Left lung (tissue), 4 donors: ENCODE measurements at regions not wholly inside any gene's neighbourhood (a gene's known extent, or its start where the extent isn't known, plus 50 kb on each side); places are given as distances from the start of the nearest gene placed in this dataset.

ENCODE experiments used
- ATAC-seq: fragments of 200-7000 bp; cut with Tn5 transposase; one replicate; pipeline ENCODE4 v1.9.1; 2020; ENCODE audit warnings: moderate library complexity
- DNase-seq, 4 donors: peaks; one replicate each; pipeline ENCODE4 v3.0.0-alpha.2; 2013 to 2020
- H3K27ac ChIP-seq, 2 donors: fragments of 200-600 bp; sonication (generic) in 1 of 2; one replicate each; pipeline versions ENCODE4 v1.5.0 to v1.8.0; 2020 to 2021
- H3K27me3 ChIP-seq, 2 donors: fragments of 200-600 bp; sonication (generic) in 1 of 2; one replicate each; pipeline versions ENCODE4 v1.5.0 to v1.8.0; 2020 to 2021
- H3K36me3 ChIP-seq, 2 donors: fragments of 200-600 bp; sonication (generic) in 1 of 2; one replicate each; pipeline versions ENCODE4 v1.5.0 to v1.8.0; 2020 to 2021
- H3K4me1 ChIP-seq, 2 donors: fragments of 200-600 bp; one replicate each; pipeline ENCODE4 v1.8.0; 2021
- H3K4me3 ChIP-seq, 2 donors: fragments of 200-600 bp; sonication (generic) in 1 of 2; one replicate each; pipeline versions ENCODE4 v1.5.0 to v1.8.0; 2020 to 2021; ENCODE audit warnings: mild to moderate bottlenecking in 1 of 2
- H3K9me3 ChIP-seq, 2 donors: fragments of 200-600 bp; sonication (generic) in 1 of 2; one replicate each; pipeline versions ENCODE4 v1.5.0 to v1.8.0; 2020 to 2021
- intact Hi-C, 2 donors: fragments of 100-400 bp; cut with DNase I; formaldehyde crosslinking; loops; one replicate each; pipeline versions ENCODE4 v1.11.2 to v1.14.2; 2022
- TF ChIP-seq, protein P1 (sequence below), 2 donors: fragments of 200-600 bp; sonication (generic) in 1 of 2; IDR thresholded peaks; one replicate each; pipeline versions ENCODE4 v1.5.0 to v1.8.0; 2021; ENCODE audit warnings: antibody characterized with exemption in 2 of 2
- donor health status: DM: no; HTN: yes; CAD: no.
- donor health status: DM: no; HTN: no; CAD: no.

DNA sequence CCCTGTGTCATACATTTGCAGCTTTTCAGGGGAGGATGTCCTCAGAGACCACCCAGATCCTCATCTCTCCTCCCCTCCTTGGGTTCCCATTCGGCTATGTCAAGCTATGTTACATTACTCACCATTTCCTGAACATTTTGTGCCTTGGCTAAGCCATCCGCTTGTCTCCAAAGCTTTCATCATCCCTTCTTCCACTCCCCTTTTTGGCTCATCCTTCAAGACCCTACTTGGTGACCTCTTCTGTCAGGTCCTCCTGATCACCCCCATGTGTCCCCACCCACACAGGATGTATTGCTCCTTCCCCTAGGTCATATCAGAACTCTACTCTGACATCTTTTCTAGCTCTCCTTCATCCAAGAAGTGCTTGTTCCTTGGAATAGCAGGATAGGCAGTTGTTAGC lies 81.8 kb downstream of the BOD1 start:
- no peak overlapping the region for H3K4me3 ChIP-seq
- no peaks in the 10 kb centered on the region for H3K36me3 ChIP-seq
- intact Hi-C loops: no loop called here
- no peak overlapping the region for H3K27ac ChIP-seq
- no peak for ATAC-seq
- no peaks in the 10 kb centered on the region for H3K4me1 ChIP-seq
- DNase-seq: no peak
- peaks cover 0 to 5% of the 10 kb centered on the region in 2 donors for H3K27me3 ChIP-seq
- TF ChIP-seq, protein P1, sequence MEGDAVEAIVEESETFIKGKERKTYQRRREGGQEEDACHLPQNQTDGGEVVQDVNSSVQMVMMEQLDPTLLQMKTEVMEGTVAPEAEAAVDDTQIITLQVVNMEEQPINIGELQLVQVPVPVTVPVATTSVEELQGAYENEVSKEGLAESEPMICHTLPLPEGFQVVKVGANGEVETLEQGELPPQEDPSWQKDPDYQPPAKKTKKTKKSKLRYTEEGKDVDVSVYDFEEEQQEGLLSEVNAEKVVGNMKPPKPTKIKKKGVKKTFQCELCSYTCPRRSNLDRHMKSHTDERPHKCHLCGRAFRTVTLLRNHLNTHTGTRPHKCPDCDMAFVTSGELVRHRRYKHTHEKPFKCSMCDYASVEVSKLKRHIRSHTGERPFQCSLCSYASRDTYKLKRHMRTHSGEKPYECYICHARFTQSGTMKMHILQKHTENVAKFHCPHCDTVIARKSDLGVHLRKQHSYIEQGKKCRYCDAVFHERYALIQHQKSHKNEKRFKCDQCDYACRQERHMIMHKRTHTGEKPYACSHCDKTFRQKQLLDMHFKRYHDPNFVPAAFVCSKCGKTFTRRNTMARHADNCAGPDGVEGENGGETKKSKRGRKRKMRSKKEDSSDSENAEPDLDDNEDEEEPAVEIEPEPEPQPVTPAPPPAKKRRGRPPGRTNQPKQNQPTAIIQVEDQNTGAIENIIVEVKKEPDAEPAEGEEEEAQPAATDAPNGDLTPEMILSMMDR (IDR thresholded peaks at IDR 0.05): no peak
- H3K9me3 ChIP-seq: no peaks in the 10 kb centered on the region

GRCh38 chr5:173534031-173534430 lies 82.4 kb downstream of the BOD1 start:
- Histone ChIP-seq H3K36me3 (no peaks in the 10 kb centered on the region), H3K4me1 (no peaks in the 10 kb centered on the region), H3K27me3 (peaks cover 0 to 5% of the 10 kb centered on the region in 2 donors), H3K4me3 (no peak overlapping the region), H3K9me3 (no peaks in the 10 kb centered on the region), H3K27ac (no peak overlapping the region)
- TF ChIP-seq, protein P1 (IDR thresholded peaks at IDR 0.05): no peak
- DNase-seq (no peak), ATAC-seq (no peak)
- intact Hi-C loops: no loop called here

DNA sequence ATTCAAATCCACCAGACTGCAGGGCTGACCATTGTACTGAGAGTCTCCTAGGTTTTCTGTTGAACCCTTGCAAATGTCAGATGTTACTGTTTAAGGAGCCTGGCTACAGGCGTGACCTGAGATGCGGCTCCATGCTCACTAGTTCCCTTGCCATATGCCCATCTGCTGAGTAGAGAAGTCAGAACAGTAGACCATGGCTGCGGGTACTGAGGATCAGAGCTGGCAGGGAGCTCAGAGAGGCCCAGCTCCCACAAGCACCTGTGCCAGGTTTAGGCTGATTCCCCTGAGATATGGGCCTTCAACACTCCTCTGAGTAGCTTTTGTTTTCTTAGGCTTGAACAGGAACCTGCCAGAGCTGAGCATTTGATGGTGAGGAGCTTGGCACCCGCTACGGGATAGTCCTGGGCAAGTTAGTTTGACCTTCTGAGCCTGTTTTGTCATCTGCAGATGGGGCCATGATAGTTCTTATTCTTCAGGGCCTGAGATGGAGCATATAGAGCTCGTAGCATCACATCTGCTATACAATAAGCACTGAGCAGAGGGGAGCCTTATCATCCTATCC lies 83.7 kb downstream of the BOD1 start:
- TF ChIP-seq, protein P1 (IDR thresholded peaks at IDR 0.05): no peak
- peaks cover 0 to 5% of the 10 kb centered on the region in 2 donors for H3K27me3 ChIP-seq
- ATAC-seq: no peak
- no peaks in the 10 kb centered on the region for H3K36me3 ChIP-seq
- no peak overlapping the region for H3K4me3 ChIP-seq
- no peaks in the 10 kb centered on the region for H3K9me3 ChIP-seq
- DNase-seq: no peak
- intact Hi-C loops: no loop called here
- H3K4me1 ChIP-seq: no peaks in the 10 kb centered on the region
- no peak overlapping the region for H3K27ac ChIP-seq

DNA sequence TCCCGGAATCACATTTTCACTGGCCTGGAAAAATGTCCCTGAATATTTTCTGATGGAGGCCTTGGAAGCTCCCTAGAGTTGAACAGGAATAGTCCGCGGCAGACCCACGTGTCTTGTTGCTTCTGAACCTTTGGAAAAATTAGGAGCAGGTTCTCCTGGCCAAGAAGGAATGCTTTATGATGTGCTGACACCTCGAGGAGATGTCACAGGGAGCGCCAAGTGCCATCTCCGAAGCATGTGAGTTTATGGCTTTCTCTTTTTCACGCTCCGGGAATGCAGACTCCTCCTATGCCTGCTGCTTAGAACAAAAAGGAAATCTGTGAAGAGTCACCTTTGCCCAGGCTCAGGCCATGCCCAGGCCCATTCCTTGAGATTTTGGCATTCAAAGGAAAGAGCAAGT lies 84.6 kb downstream of the BOD1 start:
- H3K36me3 ChIP-seq: no peaks in the 10 kb centered on the region
- H3K27me3 ChIP-seq: peaks cover 0 to 5% of the 10 kb centered on the region in 2 donors
- no peaks in the 10 kb centered on the region for H3K4me1 ChIP-seq
- H3K9me3 ChIP-seq: no peaks in the 10 kb centered on the region
- intact Hi-C loops: no loop called here
- DNase-seq (no peak), ATAC-seq (no peak)
- H3K27ac ChIP-seq: no peak overlapping the region
- TF ChIP-seq, protein P1 (IDR thresholded peaks at IDR 0.05): no peak
- no peak overlapping the region for H3K4me3 ChIP-seq

DNA sequence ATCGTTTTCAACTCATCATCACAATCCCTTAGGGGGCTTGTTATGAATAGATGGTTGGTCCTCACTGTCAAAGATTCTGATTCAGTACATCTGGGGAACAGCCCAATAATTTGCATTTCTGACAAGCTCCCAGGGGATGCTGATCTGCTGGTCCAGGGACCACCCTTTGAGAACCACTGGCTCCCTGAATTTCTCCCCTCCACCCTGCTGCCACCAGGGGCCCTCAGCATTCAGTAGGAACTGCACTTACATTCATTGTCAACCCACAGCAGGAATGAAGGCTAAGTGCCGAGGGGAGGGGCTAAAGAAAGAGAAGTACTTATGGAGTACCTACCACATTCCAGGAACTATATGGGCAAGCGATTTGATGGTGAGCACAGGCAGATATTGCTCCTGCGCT lies 85.9 kb downstream of the BOD1 start:
- intact Hi-C loops: no loop called here
- no peaks in the 10 kb centered on the region for H3K4me1 ChIP-seq
- H3K4me3 ChIP-seq: no peak overlapping the region
- TF ChIP-seq, protein P1 (IDR thresholded peaks at IDR 0.05): no peak
- ATAC-seq (peak; percentile 55), DNase-seq (peak in 1 of 4 donors; percentile 5)
- H3K9me3 ChIP-seq: no peaks in the 10 kb centered on the region
- H3K36me3 ChIP-seq: no peaks in the 10 kb centered on the region
- no peak overlapping the region for H3K27ac ChIP-seq
- H3K27me3 ChIP-seq: peaks cover 0 to 5% of the 10 kb centered on the region in 2 donors
